NB4 (cell line): ENCODE measurements at regions not wholly inside any gene's neighbourhood (a gene's known extent, or its start where the extent isn't known, plus 50 kb on each side); places are given as distances from the start of the nearest gene placed in this dataset.

Source experiments
- CTCF ChIP-seq: IDR thresholded peaks from one replicate; pipeline ENCODE4 v1.5.1; 2012; ENCODE audit warnings: low read depth, low read length
- MAX ChIP-seq: IDR thresholded peaks from 2 replicates; pipeline ENCODE4 v1.6.1; 2011; ENCODE audit warnings: low read depth, low read length
- MYC ChIP-seq: IDR thresholded peaks from 2 replicates; pipeline ENCODE4 v1.6.1; 2011; ENCODE audit warnings: low read depth, low read length
- POLR2A ChIP-seq: IDR thresholded peaks from 2 replicates; pipeline ENCODE4 v1.6.1; 2011; ENCODE audit warnings: mild to moderate bottlenecking; ENCODE audit not compliant: insufficient read length; ENCODE audit errors: extremely low read depth

GRCh38 chr15:69583626-69584025 is 131.0 kb downstream of the RPLP1 start:
- TF ChIP-seq CTCF (no peak), POLR2A (no peak), MAX (peak; percentile 91), MYC (peak; percentile 78)
